HL-60 (cell line): ENCODE measurements at regions not wholly inside any gene's neighbourhood (a gene's known extent, or its start where the extent isn't known, plus 50 kb on each side); places are given as distances from the start of the nearest gene placed in this dataset.
"Not testable (repeated sequence)": the region's sequence is repeated elsewhere in the genome, so short reads cannot be mapped to it uniquely, and the experiment has no call there.

Source experiments
- DNase-seq, 2 experiments: peaks; one replicate each; pipeline ENCODE4 v3.0.0-alpha.2; 2010 to 2020; ENCODE audit warnings: low read depth in 1 of 2, low spot score in 1 of 2
- H3K27ac ChIP-seq: fragments of 250-450 bp; sonication (Bioruptor Pico); replicated peaks from 2 replicates; pipeline ENCODE4 v1.5.1; 2020; ENCODE audit warnings: mild to moderate bottlenecking, moderate library complexity
- H3K27me3 ChIP-seq: fragments of 250-450 bp; sonication (Bioruptor Pico); 2 replicates; pipeline ENCODE4 v1.5.1; 2021; ENCODE audit warnings: mild to moderate bottlenecking, moderate library complexity; ENCODE audit not compliant: insufficient read depth, poor library complexity, severe bottlenecking
- H3K4me3 ChIP-seq: replicated peaks from 2 replicates; pipeline ENCODE4 v1.5.1; 2011; ENCODE audit warnings: mild to moderate bottlenecking, control low read depth, low read length; ENCODE audit not compliant: insufficient read depth
- CTCF ChIP-seq: IDR thresholded peaks from one replicate; pipeline ENCODE4 v1.5.1; 2011; ENCODE audit warnings: low read length, control low read depth, inconsistent platforms; ENCODE audit not compliant: insufficient read depth
- GABPA ChIP-seq: IDR thresholded peaks from 2 replicates; pipeline ENCODE4 v1.6.1; 2012; ENCODE audit warnings: low read depth
- POLR2AphosphoS5 ChIP-seq: IDR thresholded peaks from 2 replicates; pipeline ENCODE4 v1.6.1; 2012; ENCODE audit warnings: low read depth
- REST ChIP-seq: IDR thresholded peaks from 2 replicates; pipeline ENCODE4 v1.6.1; 2012; ENCODE audit warnings: low read depth; ENCODE audit not compliant: insufficient replicate concordance
- SPI1 ChIP-seq: IDR thresholded peaks from 2 replicates; pipeline ENCODE4 v1.6.1; 2012; ENCODE audit warnings: low read depth, mild to moderate bottlenecking, borderline replicate concordance

- no peaks in the 10 kb centered on the region for H3K27me3 ChIP-seq
- H3K27ac ChIP-seq = no peak overlapping the region
- no peak for DNase-seq
- H3K4me3 ChIP-seq = no peak overlapping the region
- TF ChIP-seq REST = no peak
- no peak for TF ChIP-seq POLR2AphosphoS5
- no peak for TF ChIP-seq CTCF
- no peak for TF ChIP-seq SPI1
- TF ChIP-seq GABPA = no peak
These were observed 104.1 kb downstream of the ATXN3L start for GRCh38 chrX:13215729-13216128.

GRCh38 chrX:13212191-13212651 is 107.6 kb downstream of the ATXN3L start:
- Histone ChIP-seq H3K4me3 (no peak overlapping the region), H3K27me3 (no peaks in the 10 kb centered on the region), H3K27ac (no peak overlapping the region)
- TF ChIP-seq SPI1 (no peak), REST (no peak), CTCF (no peak)
- DNase-seq = peak in 1 of 2 experiments; percentile 33

- not testable (repeated sequence) for DNase-seq, H3K27me3 ChIP-seq, H3K27ac ChIP-seq, H3K4me3 ChIP-seq
These were observed 109.7 kb downstream of the ATXN3L start for GRCh38 chrX:13210142-13210541.

- H3K4me3 ChIP-seq, DNase-seq, H3K27ac ChIP-seq, H3K27me3 ChIP-seq: not testable (repeated sequence)
These were observed 110.1 kb downstream of the ATXN3L start for GRCh38 chrX:13209704-13210103.

GRCh38 chrX:13208281-13208935 is 111.4 kb downstream of the ATXN3L start:
- DNase-seq = no peak
- Histone ChIP-seq H3K27ac (no peak overlapping the region), H3K27me3 (no peaks in the 10 kb centered on the region), H3K4me3 (no peak overlapping the region)
- TF ChIP-seq POLR2AphosphoS5 = no peak
- no peak for TF ChIP-seq GABPA
- TF ChIP-seq REST = no peak
- no peak for TF ChIP-seq CTCF
- TF ChIP-seq SPI1 = no peak
